ENCODE measurements at regions not wholly inside any gene's neighbourhood (a gene's known extent, or its start where the extent isn't known, plus 50 kb on each side); places are given as distances from the start of the nearest gene placed in this dataset.

- Histone ChIP-seq H3K4me3 (ENCODE audit: low read depth, low read length, poor library complexity, severe bottlenecking) (no peak overlapping the region), H3K4me2 (ENCODE audit: low read length) (no peak overlapping the region), H2AFZ (ENCODE audit: low read length) (no peak overlapping the region), H3K36me3 (ENCODE audit: insufficient read depth, low read length) (no peaks in the 10 kb centered on the region), H3K9me3 (ENCODE audit: low read length) (no peaks in the 10 kb centered on the region), H3K79me2 (ENCODE audit: insufficient read depth, low read depth, low read length) (no peaks in the 10 kb centered on the region), H3K27ac (ENCODE audit: low read depth, low read length, poor library complexity, severe bottlenecking) (no peak overlapping the region), H3K9me2 (ENCODE audit: insufficient read depth, low read length) (no peaks in the 10 kb centered on the region), H4K20me1 (ENCODE audit: insufficient read depth, low read length) (no peaks in the 10 kb centered on the region), H3K4me1 (ENCODE audit: insufficient read depth, low read length, poor library complexity, severe bottlenecking) (no peaks in the 10 kb centered on the region)
- no peak for TF ChIP-seq EZH2phosphoT487 (IDR thresholded peaks at IDR 0.05; ENCODE audit: borderline replicate concordance, low read depth, low read length)
- TF ChIP-seq CTCF (conservative IDR thresholded peaks at IDR 0.05; ENCODE audit: low read length): no peak
- no TSS peak for BruUV-seq (replicated peaks)
- CTCF ChIA-PET (ENCODE audit: unreplicated experiment): no interaction called here
- POLR2A ChIA-PET: interaction anchor here (0.6 kb wide), 1 partner anchor 786 kb away, joined by 4 read pairs; no protein-coding TSS in a partner anchor
- intact Hi-C loops (cut with micrococcal nuclease; ENCODE audit: unreplicated experiment): no loop called here
- DNase-seq (ENCODE audit: low spot score): no peak
These were observed 954.3 kb downstream of the SQOR start for GRCh38 chr15:46589088-46589487.

- POLR2A ChIA-PET: no interaction called here
- H3K36me3 ChIP-seq (ENCODE audit: insufficient read depth, low read length): no peaks in the 10 kb centered on the region
- H3K9me2 ChIP-seq (ENCODE audit: insufficient read depth, low read length): no peaks in the 10 kb centered on the region
- intact Hi-C loops (cut with micrococcal nuclease; ENCODE audit: unreplicated experiment): no loop called here
- H2AFZ ChIP-seq (ENCODE audit: low read length): no peak overlapping the region
- H3K27ac ChIP-seq (ENCODE audit: low read depth, low read length, poor library complexity, severe bottlenecking): no peak overlapping the region
- H3K4me2 ChIP-seq (ENCODE audit: low read length): no peak overlapping the region
- no peak for DNase-seq (ENCODE audit: low spot score)
- no peaks in the 10 kb centered on the region for H3K79me2 ChIP-seq (ENCODE audit: insufficient read depth, low read depth, low read length)
- CTCF ChIA-PET (ENCODE audit: unreplicated experiment): no interaction called here
- H4K20me1 ChIP-seq (ENCODE audit: insufficient read depth, low read length): no peaks in the 10 kb centered on the region
- TF ChIP-seq EZH2phosphoT487 (IDR thresholded peaks at IDR 0.05; ENCODE audit: borderline replicate concordance, low read depth, low read length): no peak
- TF ChIP-seq CTCF (conservative IDR thresholded peaks at IDR 0.05; ENCODE audit: low read length): no peak
- no peaks in the 10 kb centered on the region for H3K4me1 ChIP-seq (ENCODE audit: insufficient read depth, low read length, poor library complexity, severe bottlenecking)
- H3K4me3 ChIP-seq (ENCODE audit: low read depth, low read length, poor library complexity, severe bottlenecking): no peak overlapping the region
- BruUV-seq (replicated peaks): no TSS peak
- H3K9me3 ChIP-seq (ENCODE audit: low read length): no peaks in the 10 kb centered on the region
These were observed 956.6 kb downstream of the SQOR start for GRCh38 chr15:46591462-46591861.

GRCh38 chr15:46595016-46595415 is 960.2 kb downstream of the SQOR start:
- H3K4me2 ChIP-seq (ENCODE audit: low read length): no peak overlapping the region
- no peak for DNase-seq (ENCODE audit: low spot score)
- H3K9me3 ChIP-seq (ENCODE audit: low read length): no peaks in the 10 kb centered on the region
- intact Hi-C loops (cut with micrococcal nuclease; ENCODE audit: unreplicated experiment): no loop called here
- no peaks in the 10 kb centered on the region for H3K36me3 ChIP-seq (ENCODE audit: insufficient read depth, low read length)
- no TSS peak for BruUV-seq (replicated peaks)
- no peaks in the 10 kb centered on the region for H4K20me1 ChIP-seq (ENCODE audit: insufficient read depth, low read length)
- CTCF ChIA-PET (ENCODE audit: unreplicated experiment): no interaction called here
- H2AFZ ChIP-seq (ENCODE audit: low read length): no peak overlapping the region
- H3K27ac ChIP-seq (ENCODE audit: low read depth, low read length, poor library complexity, severe bottlenecking): no peak overlapping the region
- H3K4me3 ChIP-seq (ENCODE audit: low read depth, low read length, poor library complexity, severe bottlenecking): no peak overlapping the region
- no peaks in the 10 kb centered on the region for H3K9me2 ChIP-seq (ENCODE audit: insufficient read depth, low read length)
- no peak for TF ChIP-seq EZH2phosphoT487 (IDR thresholded peaks at IDR 0.05; ENCODE audit: borderline replicate concordance, low read depth, low read length)
- no peak for TF ChIP-seq CTCF (conservative IDR thresholded peaks at IDR 0.05; ENCODE audit: low read length)
- no peaks in the 10 kb centered on the region for H3K4me1 ChIP-seq (ENCODE audit: insufficient read depth, low read length, poor library complexity, severe bottlenecking)
- no peaks in the 10 kb centered on the region for H3K79me2 ChIP-seq (ENCODE audit: insufficient read depth, low read depth, low read length)
- POLR2A ChIA-PET: no interaction called here

Data from OCI-LY7 (cell line).